Right cardiac atrium (tissue), 5 donors: ENCODE measurements at regions not wholly inside any gene's neighbourhood (a gene's known extent, or its start where the extent isn't known, plus 50 kb on each side); places are given as distances from the start of the nearest gene placed in this dataset.

ENCODE experiments used
- ATAC-seq, 2 donors: fragments of 200-7000 bp; cut with Tn5 transposase; one replicate each; pipeline versions ENCODE4 v1.8.0 to v1.9.1; 2020; ENCODE audit warnings: moderate library complexity in 2 of 2, mild to moderate bottlenecking in 1 of 2
- DNase-seq, 3 donors: peaks; one replicate each; pipeline ENCODE4 v3.0.0-alpha.2; 2020
- H3K27ac ChIP-seq: one replicate; pipeline ENCODE4 v1.5.1; 2013; ENCODE audit warnings: mild to moderate bottlenecking, low read length, control low read depth, moderate library complexity
- H3K27me3 ChIP-seq: one replicate; pipeline ENCODE4 v1.6.1; 2013; ENCODE audit not compliant: control insufficient read depth, insufficient read depth
- H3K4me1 ChIP-seq: one replicate; pipeline ENCODE4 v1.6.1; 2013; ENCODE audit warnings: low read length; ENCODE audit not compliant: control insufficient read depth, insufficient read depth
- H3K4me3 ChIP-seq: one replicate; pipeline ENCODE4 v1.5.1; 2013; ENCODE audit warnings: low read length, control low read depth
- H3K9me3 ChIP-seq: one replicate; pipeline ENCODE4 v1.6.1; 2013; ENCODE audit warnings: low read length; ENCODE audit not compliant: control insufficient read depth
- WGBS: extraction: QIAGEN DNeasy Blood & Tissue Kit; methylation state at CpG from one replicate; pipeline ENCODE4 v1.1.7; 2013; 5-methylcytosine and 5-hydroxymethylcytosine counted together
- intact Hi-C, 4 donors: fragments of 100-400 bp; cut with DNase I; formaldehyde crosslinking; loops; one replicate each; pipeline versions ENCODE4 v1.11.0 to v1.14.0; 2022 to 2023
- donor health status: healthy with polysubstance abuse.
- donor health status: DM: no; HTN: yes; CAD: no.
- donor health status: DM: no; HTN: no; CAD: no.
- donor health status: DM: no; HTN: yes; CAD: no; lungs with severe emphysema.
- donor health status: DM: yes; HTN: yes; CAD: no.

DNA sequence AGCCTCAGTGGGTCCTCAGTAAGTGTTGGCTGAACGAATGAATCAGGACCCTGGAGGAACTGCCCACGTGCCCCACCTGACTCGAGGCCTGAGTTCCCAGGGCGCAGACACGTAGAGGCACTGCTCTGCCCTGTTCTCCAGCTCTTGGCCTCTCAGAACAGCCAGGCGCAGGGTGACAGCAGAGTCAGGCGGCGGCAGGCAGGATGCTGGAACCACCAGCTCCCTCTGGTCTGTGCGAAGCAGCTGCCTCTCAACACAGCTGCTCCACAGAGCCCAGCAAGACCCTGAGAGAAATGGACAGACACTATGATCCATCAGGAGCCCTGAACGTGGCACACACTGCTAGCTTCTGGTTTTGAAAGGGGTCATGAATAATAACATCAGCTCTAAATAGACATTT, 53.1 kb upstream of the BCO1 start:
- ATAC-seq (no peak), DNase-seq (no peak)
- 92% methylated on average over 10 of the region's 10 CpGs for WGBS
- Histone ChIP-seq H3K4me1 (peaks cover 8% of the 10 kb centered on the region), H3K4me3 (no peak overlapping the region), H3K27ac (no peak overlapping the region), H3K9me3 (no peaks in the 10 kb centered on the region), H3K27me3 (no peaks in the 10 kb centered on the region)
- intact Hi-C loops: no loop called here

DNA sequence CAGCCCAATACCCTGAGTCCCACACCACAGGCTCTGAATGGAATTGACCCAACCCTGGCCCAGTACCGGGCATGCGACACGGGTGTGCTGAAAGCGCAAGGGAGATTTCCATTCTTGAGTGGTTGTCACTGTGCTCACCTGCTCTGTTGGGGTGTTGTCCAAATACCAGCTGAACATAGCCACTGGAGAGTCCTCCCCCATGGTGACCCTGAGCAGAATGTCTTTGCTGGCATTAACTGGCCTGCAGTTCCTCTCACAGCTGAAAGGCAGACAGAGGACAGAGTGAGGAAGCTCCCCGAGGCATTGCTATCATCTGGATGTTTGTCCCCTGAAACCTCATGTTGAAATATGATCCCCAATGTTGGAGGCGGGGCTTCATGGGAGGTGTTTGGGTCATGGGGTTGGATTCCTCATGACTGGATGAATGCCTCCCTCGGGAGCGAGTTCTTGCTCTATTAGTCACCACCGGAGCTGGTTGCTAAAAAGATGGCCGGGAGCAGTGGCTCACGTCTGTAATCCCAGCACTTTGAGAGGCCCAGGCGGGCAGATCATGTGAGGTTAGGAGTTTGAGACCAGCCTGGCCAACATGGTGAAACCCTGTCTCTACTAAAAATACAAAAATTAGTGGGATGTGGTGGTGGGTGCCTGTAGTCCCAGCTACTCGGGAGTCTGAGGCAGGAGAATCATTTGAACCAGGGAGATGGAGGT, 57.3 kb upstream of the BCO1 start:
- 20% methylated on average over 13 of the region's 13 CpGs for WGBS
- DNase-seq: peak; percentile 90 to 92 (median 90)
- Histone ChIP-seq H3K9me3 (no peaks in the 10 kb centered on the region), H3K27ac (peak overlapping the region; percentile 98), H3K27me3 (no peaks in the 10 kb centered on the region), H3K4me3 (peak overlapping the region; percentile 26), H3K4me1 (peaks cover 5% of the 10 kb centered on the region)
- intact Hi-C loops: no loop called here
- peak; percentile 93 to 94 for ATAC-seq

DNA sequence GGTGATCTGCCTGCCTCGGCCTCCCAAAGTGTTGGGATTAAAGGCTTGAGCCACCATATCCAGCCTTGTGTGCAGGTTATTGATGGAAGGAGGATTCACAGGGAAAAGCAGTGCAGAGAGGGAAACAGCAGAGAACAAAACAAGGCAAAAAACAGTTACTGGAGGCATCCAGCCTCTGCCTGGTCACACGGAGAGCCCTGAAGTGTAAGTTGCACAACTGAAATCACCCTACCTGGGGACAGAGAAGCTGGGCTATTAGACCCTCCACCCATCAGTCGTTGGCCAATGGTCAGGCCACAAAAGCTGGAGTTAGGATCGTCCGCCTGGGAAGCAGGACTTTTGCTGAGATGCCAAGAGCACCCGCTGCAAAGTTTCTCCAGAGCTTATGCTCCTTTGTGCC, 57.9 kb upstream of the BCO1 start:
- Histone ChIP-seq H3K27ac (peak overlapping the region; percentile 98), H3K4me1 (peaks cover 5% of the 10 kb centered on the region), H3K9me3 (no peaks in the 10 kb centered on the region), H3K4me3 (peak overlapping the region; percentile 26), H3K27me3 (no peaks in the 10 kb centered on the region)
- DNase-seq (no peak), ATAC-seq (no peak)
- intact Hi-C loops: no loop called here
- WGBS: 50% methylated on average over 6 of the region's 6 CpGs

DNA sequence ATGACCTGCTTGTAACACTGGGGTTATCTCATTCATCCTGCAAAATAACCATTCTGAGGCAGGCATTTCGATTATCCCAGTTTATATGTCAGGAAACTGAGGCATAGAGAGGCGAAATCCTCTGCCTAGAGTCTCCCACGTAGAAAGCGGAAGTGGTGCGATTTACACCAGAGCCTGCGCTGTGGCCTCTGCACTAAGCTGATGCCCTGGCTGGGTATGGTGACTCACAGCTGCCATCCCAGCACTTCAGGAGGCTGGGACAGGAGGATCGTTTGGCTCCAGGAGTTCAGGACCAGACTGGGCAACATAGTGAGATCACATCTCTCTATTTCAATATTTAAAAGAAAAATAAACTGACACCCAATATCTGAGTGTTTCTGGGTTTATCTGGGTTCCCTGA, 59.3 kb upstream of the BCO1 start:
- no peaks in the 10 kb centered on the region for H3K27me3 ChIP-seq

DNA sequence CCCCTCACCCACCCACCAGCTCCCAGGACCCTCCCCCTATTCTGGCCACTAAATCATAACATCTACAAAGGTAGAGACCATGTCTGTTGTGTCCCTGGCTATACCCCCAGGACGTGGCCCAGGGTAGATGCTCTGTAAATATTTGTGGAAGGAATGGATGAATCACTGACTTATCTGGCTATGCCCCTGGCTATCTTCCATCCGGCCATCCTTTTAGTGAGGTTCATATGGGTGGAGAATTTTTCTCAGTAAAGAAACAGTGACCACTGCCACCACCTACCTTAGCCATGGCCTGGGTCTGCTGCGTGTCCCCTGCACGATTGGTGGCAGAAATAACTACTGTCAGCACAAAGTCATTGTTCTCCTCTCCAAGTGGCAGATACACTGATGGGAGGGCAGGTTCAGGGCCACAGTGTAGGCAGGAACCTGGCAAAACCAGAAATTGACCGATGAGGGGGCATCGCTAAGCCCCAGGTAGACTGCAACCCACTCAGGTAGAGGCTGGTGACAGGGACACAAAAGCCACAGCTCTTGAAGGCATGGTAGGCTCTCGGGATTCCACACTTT, 63.1 kb upstream of the BCO1 start:
- H3K27me3 ChIP-seq: no peaks in the 10 kb centered on the region
- H3K27ac ChIP-seq: no peak overlapping the region
- ATAC-seq (no peak), DNase-seq (no peak)
- H3K4me1 ChIP-seq: no peaks in the 10 kb centered on the region
- H3K4me3 ChIP-seq: no peak overlapping the region
- 72% methylated on average over 7 of the region's 7 CpGs for WGBS
- H3K9me3 ChIP-seq: no peaks in the 10 kb centered on the region
- intact Hi-C loops: no loop called here

More for the DNA sequence above, 59.3 kb upstream of the BCO1 start:
- H3K4me1 ChIP-seq: peaks cover 5% of the 10 kb centered on the region
- DNase-seq (no peak), ATAC-seq (no peak)
- H3K4me3 ChIP-seq: no peak overlapping the region
- no peak overlapping the region for H3K27ac ChIP-seq
- H3K9me3 ChIP-seq: no peaks in the 10 kb centered on the region
- intact Hi-C loops: no loop called here
- 83% methylated on average over 7 of the region's 7 CpGs for WGBS

DNA sequence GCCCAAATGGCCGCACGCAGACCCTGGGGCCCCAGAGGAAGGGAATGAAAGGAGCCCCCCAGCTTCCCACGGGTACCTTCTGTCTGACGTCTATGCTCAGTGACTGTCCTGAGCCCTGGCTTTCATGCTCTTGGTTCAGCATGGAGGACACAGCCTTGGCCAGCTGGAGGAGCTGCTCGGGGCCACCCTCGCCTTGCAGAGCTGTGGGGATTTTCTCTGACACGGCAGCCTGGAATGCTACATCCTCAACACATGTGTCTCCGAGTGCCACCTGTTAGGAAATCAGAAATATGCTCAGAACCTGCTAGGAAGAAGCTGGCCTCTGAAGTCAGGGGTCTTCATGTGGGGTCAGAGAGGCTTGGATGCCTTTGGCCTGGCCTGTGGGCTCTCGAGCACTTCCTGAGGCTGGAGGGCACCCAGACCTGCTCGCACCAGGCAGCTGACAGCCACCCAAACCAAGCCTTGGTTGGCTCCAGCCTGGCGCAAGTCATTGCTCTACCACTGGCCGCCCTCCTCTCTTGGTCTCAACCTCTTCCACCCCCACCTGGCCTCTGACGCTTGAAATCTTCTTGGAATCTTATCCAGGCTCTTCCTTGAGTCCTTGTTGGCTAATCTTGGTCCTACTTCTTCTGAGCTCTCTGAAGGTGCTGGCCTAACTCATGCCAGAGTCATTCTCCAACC, 63.7 kb upstream of the BCO1 start:
- ATAC-seq (no peak), DNase-seq (no peak)
- 83% methylated on average over 13 of the region's 13 CpGs for WGBS
- no peaks in the 10 kb centered on the region for H3K27me3 ChIP-seq
- H3K4me3 ChIP-seq: no peak overlapping the region
- H3K4me1 ChIP-seq: no peaks in the 10 kb centered on the region
- H3K27ac ChIP-seq: no peak overlapping the region
- H3K9me3 ChIP-seq: no peaks in the 10 kb centered on the region
- intact Hi-C loops: no loop called here

DNA sequence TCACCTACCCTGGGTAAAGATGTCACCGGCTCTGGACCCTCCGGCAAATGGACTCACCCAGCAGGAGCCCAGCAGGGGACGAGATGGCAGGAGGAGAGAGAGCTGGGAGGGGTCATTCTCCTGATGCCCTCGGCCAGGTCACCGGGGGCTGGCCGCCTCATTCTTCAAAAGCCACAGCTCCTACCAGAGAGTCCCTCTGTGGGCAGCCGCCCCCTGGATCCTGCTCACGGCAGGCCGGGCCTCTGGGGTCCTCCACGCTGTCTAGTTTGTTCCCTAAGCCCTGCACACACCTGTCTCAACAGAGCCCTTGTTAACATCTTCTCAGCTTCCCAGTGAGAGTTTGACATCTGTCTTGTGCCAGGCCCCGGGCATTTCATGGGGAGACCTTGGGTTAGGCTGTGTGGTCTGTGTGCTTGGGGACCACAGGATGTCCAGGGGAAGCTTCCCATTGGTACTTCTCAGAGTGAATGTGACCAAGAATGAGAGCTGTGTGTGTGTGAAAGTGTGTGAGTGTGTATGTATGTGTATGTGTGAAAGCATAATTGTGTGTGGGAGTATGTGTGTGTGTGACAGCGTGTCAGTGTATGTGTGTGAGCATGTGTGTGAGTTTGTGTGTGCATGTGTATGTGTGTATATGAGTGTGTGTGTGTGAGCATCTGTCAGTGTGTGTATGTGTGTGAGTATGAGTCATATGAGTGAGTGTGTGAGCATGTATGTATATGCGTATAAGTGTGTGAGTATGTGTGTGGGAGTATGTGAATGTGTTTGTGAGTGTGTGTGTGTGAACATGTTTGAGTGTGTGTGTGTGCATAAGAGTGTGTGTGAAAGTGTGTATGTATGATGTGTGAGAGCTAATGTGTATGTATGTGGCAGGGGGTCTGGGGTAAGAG, 65.5 kb upstream of the BCO1 start:
- 66% methylated on average over 13 of the region's 13 CpGs for WGBS
- Histone ChIP-seq H3K27me3 (no peaks in the 10 kb centered on the region), H3K4me1 (no peaks in the 10 kb centered on the region), H3K27ac (no peak overlapping the region), H3K9me3 (no peaks in the 10 kb centered on the region), H3K4me3 (no peak overlapping the region)
- intact Hi-C loops: no loop called here
- DNase-seq: no peak
- ATAC-seq: no peak

DNA sequence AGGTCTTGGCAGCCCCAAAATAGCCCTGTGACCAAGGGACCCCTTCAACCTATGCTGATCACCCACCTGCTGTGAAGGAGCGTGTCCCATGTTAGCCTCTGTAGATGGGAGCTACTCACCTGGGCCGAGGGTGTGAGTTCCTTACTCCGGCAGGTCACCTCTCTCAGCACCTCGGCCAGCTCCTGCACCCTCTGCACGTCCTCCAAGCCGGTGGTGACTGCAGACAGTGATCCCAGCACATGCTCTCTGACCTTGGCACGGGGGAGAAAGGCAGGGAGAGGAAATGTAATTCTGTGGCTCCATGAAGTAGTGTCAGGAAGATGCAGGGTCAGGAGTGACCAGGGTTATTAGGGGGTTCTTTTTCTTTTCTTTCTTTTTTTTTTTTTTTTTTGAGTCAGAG, 67.7 kb upstream of the BCO1 start:
- no peaks in the 10 kb centered on the region for H3K27me3 ChIP-seq
- H3K9me3 ChIP-seq: no peaks in the 10 kb centered on the region
- intact Hi-C loops: no loop called here
- no peak overlapping the region for H3K4me3 ChIP-seq
- ATAC-seq: no peak
- H3K4me1 ChIP-seq: no peaks in the 10 kb centered on the region
- H3K27ac ChIP-seq: no peak overlapping the region
- no peak for DNase-seq
- WGBS: 35% methylated on average over 7 of the region's 7 CpGs

DNA sequence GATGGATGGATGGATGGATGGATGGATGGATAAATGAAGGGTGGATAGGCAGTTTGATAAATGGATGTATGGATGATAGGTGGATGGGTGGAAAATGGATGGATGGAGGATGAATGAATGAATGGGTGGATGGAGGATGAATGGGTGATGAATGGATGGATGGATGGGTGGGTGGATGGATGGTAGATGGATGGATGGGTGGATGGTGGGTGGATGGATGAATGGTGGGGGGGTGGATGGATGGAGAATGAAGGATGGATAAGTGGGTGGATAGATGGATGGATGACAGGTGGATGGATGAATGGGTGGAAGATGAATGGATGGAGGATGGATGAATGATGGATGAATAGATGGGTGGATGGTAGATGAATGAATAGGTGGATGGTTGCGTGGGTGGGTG, 70.1 kb upstream of the BCO1 start:
- H3K4me3 ChIP-seq: no peak overlapping the region
- WGBS: 87% methylated on average over 1 of the region's 1 CpG
- H3K27ac ChIP-seq: no peak overlapping the region

DNA sequence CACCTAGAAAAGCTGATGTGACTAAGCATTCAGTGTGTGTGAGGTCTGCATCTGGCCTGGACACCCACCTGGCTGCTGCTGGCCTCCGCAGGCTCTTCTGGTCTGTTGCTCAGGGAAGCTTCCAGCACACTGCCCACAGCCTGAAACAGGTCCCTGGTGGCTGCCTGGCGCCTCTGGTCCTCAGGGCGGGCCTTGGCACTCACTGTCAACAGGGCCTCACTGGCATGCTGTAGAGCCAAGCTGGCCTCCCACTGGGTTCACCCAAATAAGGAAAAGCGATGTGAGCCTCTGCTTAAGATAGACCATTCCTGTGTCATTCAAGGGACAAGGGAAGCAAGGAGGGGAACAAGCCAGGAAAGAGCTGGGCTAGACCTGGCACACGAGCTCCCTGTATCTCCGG, 70.6 kb upstream of the BCO1 start:
- peak; percentile 31 to 76 (median 60) for DNase-seq

More for the DNA sequence above, 70.1 kb upstream of the BCO1 start:
- no peaks in the 10 kb centered on the region for H3K27me3 ChIP-seq
- no peak for ATAC-seq
- intact Hi-C loops: no loop called here
- no peak for DNase-seq
- no peaks in the 10 kb centered on the region for H3K9me3 ChIP-seq
- H3K4me1 ChIP-seq: no peaks in the 10 kb centered on the region

More for the DNA sequence above, 70.6 kb upstream of the BCO1 start:
- peak; percentile 62 to 71 for ATAC-seq
- no peak overlapping the region for H3K4me3 ChIP-seq
- no peak overlapping the region for H3K27ac ChIP-seq
- H3K4me1 ChIP-seq: no peaks in the 10 kb centered on the region
- intact Hi-C loops: no loop called here
- H3K27me3 ChIP-seq: no peaks in the 10 kb centered on the region
- H3K9me3 ChIP-seq: no peaks in the 10 kb centered on the region
- WGBS: 60% methylated on average over 6 of the region's 6 CpGs
